ENCODE measurements at regions not wholly inside any gene's neighbourhood (a gene's known extent, or its start where the extent isn't known, plus 50 kb on each side); places are given as distances from the start of the nearest gene placed in this dataset.

DNA sequence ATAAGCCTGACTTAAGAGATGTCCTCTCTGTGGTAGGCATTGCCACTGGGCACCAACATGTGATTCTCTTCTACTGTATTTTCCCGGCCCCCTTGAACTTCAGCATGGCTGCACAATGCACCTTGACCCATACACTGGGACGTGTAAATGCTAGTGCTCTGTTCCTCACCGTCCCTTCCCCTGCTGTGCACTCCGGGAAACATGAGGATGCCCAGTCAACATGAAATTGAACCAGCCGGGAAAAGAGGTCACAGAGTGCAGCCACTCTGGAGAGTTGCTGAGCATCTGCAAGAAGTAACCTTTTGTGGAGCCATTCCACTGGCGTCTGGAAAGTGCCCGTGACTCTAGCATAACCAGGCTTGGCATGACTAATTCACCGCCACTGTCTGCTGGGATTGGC, 646.7 kb downstream of the NPHP4 start:
- Histone ChIP-seq H3K27ac (no peak overlapping the region), H3K27me3 (ENCODE audit: control insufficient read depth, insufficient read depth, low read length) (no peaks in the 10 kb centered on the region), H3K4me2 (ENCODE audit: low read length) (no peak overlapping the region), H3K4me1 (no peaks in the 10 kb centered on the region), H3K4me3 (ENCODE audit: low read depth, low read length) (no peak overlapping the region), H2AFZ (no peak overlapping the region), H3K36me3 (ENCODE audit: control insufficient read depth, insufficient read depth, low read length) (no peaks in the 10 kb centered on the region), H3K9ac (no peak overlapping the region), H3K9me3 (ENCODE audit: control insufficient read depth, low read length) (no peaks in the 10 kb centered on the region), H3K79me2 (no peaks in the 10 kb centered on the region)
- TF ChIP-seq, protein P1, sequence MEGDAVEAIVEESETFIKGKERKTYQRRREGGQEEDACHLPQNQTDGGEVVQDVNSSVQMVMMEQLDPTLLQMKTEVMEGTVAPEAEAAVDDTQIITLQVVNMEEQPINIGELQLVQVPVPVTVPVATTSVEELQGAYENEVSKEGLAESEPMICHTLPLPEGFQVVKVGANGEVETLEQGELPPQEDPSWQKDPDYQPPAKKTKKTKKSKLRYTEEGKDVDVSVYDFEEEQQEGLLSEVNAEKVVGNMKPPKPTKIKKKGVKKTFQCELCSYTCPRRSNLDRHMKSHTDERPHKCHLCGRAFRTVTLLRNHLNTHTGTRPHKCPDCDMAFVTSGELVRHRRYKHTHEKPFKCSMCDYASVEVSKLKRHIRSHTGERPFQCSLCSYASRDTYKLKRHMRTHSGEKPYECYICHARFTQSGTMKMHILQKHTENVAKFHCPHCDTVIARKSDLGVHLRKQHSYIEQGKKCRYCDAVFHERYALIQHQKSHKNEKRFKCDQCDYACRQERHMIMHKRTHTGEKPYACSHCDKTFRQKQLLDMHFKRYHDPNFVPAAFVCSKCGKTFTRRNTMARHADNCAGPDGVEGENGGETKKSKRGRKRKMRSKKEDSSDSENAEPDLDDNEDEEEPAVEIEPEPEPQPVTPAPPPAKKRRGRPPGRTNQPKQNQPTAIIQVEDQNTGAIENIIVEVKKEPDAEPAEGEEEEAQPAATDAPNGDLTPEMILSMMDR (IDR thresholded peaks at IDR 0.05), result no peak

DNA sequence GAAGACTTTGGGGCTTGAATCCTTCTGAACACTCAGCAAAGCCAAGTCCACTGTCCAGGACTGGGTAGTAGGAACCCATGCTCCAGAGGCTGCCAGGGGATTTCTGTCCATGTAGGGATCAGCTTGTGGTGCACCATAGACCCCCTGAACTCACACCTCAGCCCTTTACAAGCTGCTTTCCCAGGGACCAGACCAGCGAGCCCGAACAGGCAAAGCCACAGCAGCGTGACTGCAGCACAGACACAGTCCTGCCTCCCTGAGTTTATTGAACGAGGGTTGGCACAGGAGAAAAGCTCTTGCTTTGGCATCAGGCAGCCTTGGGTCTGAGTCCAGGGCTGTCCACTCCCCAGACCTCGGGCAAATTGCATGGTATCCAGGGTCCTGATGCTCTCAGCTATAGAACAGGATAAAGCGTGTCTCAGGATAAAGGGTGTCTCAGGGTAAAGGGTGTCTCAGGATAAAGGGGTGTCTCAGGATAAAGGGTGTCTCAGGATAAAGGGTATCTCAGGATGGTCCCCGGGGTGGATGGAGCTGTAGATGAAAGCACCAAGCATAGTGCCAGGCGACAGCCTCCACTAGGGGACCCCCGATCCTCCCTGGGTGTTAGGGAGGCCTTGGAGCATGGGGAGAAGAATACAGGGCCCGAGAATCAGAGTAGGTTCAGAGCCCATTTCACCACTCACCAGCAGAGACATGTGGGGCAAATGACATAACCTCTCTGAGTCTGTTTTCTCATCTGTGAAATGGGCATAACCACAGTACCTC, 648.8 kb downstream of the NPHP4 start:
- Histone ChIP-seq H2AFZ (no peak overlapping the region), H3K27ac (no peak overlapping the region)
- TF ChIP-seq, protein P1 (IDR thresholded peaks at IDR 0.05), result no peak

GRCh38 chr1:5342830-5343229, 649.4 kb downstream of the NPHP4 start:
- H2AFZ ChIP-seq, result no peak overlapping the region
- H3K4me2 ChIP-seq (ENCODE audit: low read length), result no peak overlapping the region
- H3K27ac ChIP-seq, result no peak overlapping the region
- H3K36me3 ChIP-seq (ENCODE audit: control insufficient read depth, insufficient read depth, low read length), result no peaks in the 10 kb centered on the region
- no peaks in the 10 kb centered on the region for H3K4me1 ChIP-seq
- H3K9me3 ChIP-seq (ENCODE audit: control insufficient read depth, low read length), result no peaks in the 10 kb centered on the region
- TF ChIP-seq, protein P1 (IDR thresholded peaks at IDR 0.05), result no peak
- H3K9ac ChIP-seq, result no peak overlapping the region
- H3K79me2 ChIP-seq, result no peaks in the 10 kb centered on the region
- no peaks in the 10 kb centered on the region for H3K27me3 ChIP-seq (ENCODE audit: control insufficient read depth, insufficient read depth, low read length)
- H3K4me3 ChIP-seq (ENCODE audit: low read depth, low read length), result no peak overlapping the region

More for the DNA sequence above, 648.8 kb downstream of the NPHP4 start:
- Histone ChIP-seq H3K27me3 (ENCODE audit: control insufficient read depth, insufficient read depth, low read length) (no peaks in the 10 kb centered on the region), H3K4me3 (ENCODE audit: low read depth, low read length) (no peak overlapping the region), H3K36me3 (ENCODE audit: control insufficient read depth, insufficient read depth, low read length) (no peaks in the 10 kb centered on the region), H3K79me2 (no peaks in the 10 kb centered on the region), H3K4me2 (ENCODE audit: low read length) (no peak overlapping the region), H3K9ac (no peak overlapping the region), H3K9me3 (ENCODE audit: control insufficient read depth, low read length) (no peaks in the 10 kb centered on the region), H3K4me1 (no peaks in the 10 kb centered on the region)

DNA sequence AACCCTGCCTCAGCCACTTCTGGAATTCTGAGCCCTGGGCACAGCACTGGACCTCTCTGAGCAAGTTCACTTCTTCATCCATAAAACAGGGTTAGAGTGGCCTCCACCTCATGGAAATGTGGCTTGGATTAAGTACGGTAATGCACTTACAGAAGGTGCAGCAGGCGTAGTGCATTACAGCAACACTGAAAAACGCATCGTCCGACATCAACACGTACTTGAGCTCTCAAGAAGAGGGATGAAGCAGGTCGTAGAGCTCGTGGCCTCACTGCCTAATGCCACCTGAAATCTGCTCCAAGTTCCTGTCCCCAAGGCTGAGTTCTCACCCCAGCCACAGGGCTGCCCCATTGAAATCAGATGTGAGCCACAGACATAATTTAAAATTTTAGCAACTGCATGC, 650.1 kb downstream of the NPHP4 start:
- no peak overlapping the region for H2AFZ ChIP-seq
- no peaks in the 10 kb centered on the region for H3K9me3 ChIP-seq (ENCODE audit: control insufficient read depth, low read length)
- H3K27me3 ChIP-seq (ENCODE audit: control insufficient read depth, insufficient read depth, low read length), result no peaks in the 10 kb centered on the region
- no peak overlapping the region for H3K4me3 ChIP-seq (ENCODE audit: low read depth, low read length)
- no peak overlapping the region for H3K4me2 ChIP-seq (ENCODE audit: low read length)
- no peak overlapping the region for H3K9ac ChIP-seq
- H3K36me3 ChIP-seq (ENCODE audit: control insufficient read depth, insufficient read depth, low read length), result no peaks in the 10 kb centered on the region
- H3K79me2 ChIP-seq, result no peaks in the 10 kb centered on the region
- no peaks in the 10 kb centered on the region for H3K4me1 ChIP-seq
- H3K27ac ChIP-seq, result no peak overlapping the region
- TF ChIP-seq, protein P1 (IDR thresholded peaks at IDR 0.05), result no peak

DNA sequence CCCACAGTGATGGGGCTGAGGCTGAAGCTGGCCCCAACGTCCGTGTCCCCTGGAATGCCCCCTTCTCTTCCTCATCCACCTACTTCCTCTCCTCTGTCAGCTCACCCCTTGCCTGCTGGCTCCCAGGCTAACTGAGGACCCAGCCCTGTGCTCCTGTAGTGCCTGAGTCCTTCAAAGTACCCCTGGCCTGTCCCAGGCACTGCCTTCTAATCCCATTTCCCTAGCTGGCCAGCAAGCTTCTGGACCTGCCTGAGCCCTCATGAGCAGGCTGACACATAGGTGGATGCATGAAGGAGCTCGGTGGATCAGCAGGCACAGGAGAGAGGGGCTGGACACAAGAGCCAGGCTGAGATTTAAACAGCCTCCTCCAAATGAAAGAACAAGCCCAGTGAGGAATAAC, 650.8 kb downstream of the NPHP4 start:
- TF ChIP-seq, protein P1 (IDR thresholded peaks at IDR 0.05), result no peak
- Histone ChIP-seq H3K27ac (no peak overlapping the region), H3K9me3 (ENCODE audit: control insufficient read depth, low read length) (no peaks in the 10 kb centered on the region), H2AFZ (no peak overlapping the region), H3K4me2 (ENCODE audit: low read length) (no peak overlapping the region), H3K79me2 (no peaks in the 10 kb centered on the region), H3K9ac (no peak overlapping the region), H3K4me3 (ENCODE audit: low read depth, low read length) (no peak overlapping the region), H3K27me3 (ENCODE audit: control insufficient read depth, insufficient read depth, low read length) (no peaks in the 10 kb centered on the region), H3K36me3 (ENCODE audit: control insufficient read depth, insufficient read depth, low read length) (no peaks in the 10 kb centered on the region), H3K4me1 (no peaks in the 10 kb centered on the region)
